GM12874 (cell line): ENCODE measurements at regions not wholly inside any gene's neighbourhood (a gene's known extent, or its start where the extent isn't known, plus 50 kb on each side); places are given as distances from the start of the nearest gene placed in this dataset.

Experiments
- CTCF ChIP-seq: IDR thresholded peaks from 2 replicates; pipeline ENCODE4 v1.5.1; 2011; ENCODE audit warnings: low read depth, mild to moderate bottlenecking, control low read depth, low read length, moderate library complexity; ENCODE audit not compliant: insufficient read depth

- TF ChIP-seq CTCF, result no peak
These were observed 244.0 kb upstream of the MDGA2 start for GRCh38 chr14:47919334-47919846.

GRCh38 chr14:47917344-47917954 is 242.0 kb upstream of the MDGA2 start:
- TF ChIP-seq CTCF, result peak; percentile 34; the same call in 1 of the 2 replicates

GRCh38 chr14:47899685-47900084 is 224.3 kb upstream of the MDGA2 start:
- no peak for TF ChIP-seq CTCF

GRCh38 chr14:47874350-47874749 is 198.9 kb upstream of the MDGA2 start:
- no peak for TF ChIP-seq CTCF

GRCh38 chr14:47872588-47872987 is 197.2 kb upstream of the MDGA2 start:
- TF ChIP-seq CTCF, result no peak

- no peak for TF ChIP-seq CTCF
These were observed 188.0 kb upstream of the MDGA2 start for GRCh38 chr14:47863441-47863840.

GRCh38 chr14:47857646-47858045 is 182.2 kb upstream of the MDGA2 start:
- no peak for TF ChIP-seq CTCF
